Endothelial cell of umbilical vein (primary cell): ENCODE measurements at regions not wholly inside any gene's neighbourhood (a gene's known extent, or its start where the extent isn't known, plus 50 kb on each side); places are given as distances from the start of the nearest gene placed in this dataset.

Experiments
- BruUV-seq: library from RNA; stranded (reverse); fragments of 400-500 nt; replicated peaks from 2 replicates; lab custom pipeline; 2021; lab: Mats Ljungman, UMichigan
- CTCF ChIA-PET: fragments of 300-600, 350-600 bp; sonication (Branson Sonifier 250); formaldehyde crosslinking; loops from one replicate; lab custom pipeline; 2021; ENCODE audit warnings: antibody characterized with exemption, inconsistent platforms; lab: Charles Lee
- POLR2A ChIA-PET: fragments of 300-600, 350-600 bp; sonication (Branson Sonifier 250); formaldehyde crosslinking; loops from one replicate; lab custom pipeline; 2021; ENCODE audit warnings: antibody characterized with exemption, inconsistent platforms; lab: Charles Lee
- DNase-seq: peaks from one replicate; pipeline ENCODE4 v3.0.0-alpha.2; 2011; ENCODE audit warnings: low read depth, low spot score
- FAIRE-seq: peaks from 2 replicates; lab custom pipeline; 2011; peaks lifted over from hg19 to GRCh38; lab: Jason Lieb, UNC
- H2AFZ ChIP-seq: 2 replicates; pipeline ENCODE4 v1.6.0; 2012; ENCODE audit warnings: low read depth, low read length, control low read depth, inconsistent platforms
- H3K27ac ChIP-seq: 2 replicates; pipeline ENCODE4 v1.5.1; 2011; ENCODE audit warnings: low read depth, mild to moderate bottlenecking, control low read depth, low read length, moderate library complexity; ENCODE audit not compliant: insufficient read depth
- H3K27me3 ChIP-seq, 2 experiments: 2 replicates each; pipeline versions ENCODE4 v1.6.0 to v1.6.1; 2011; ENCODE audit warnings: low read length in 2 of 2, mixed read lengths in 1 of 2; ENCODE audit not compliant: control insufficient read depth in 2 of 2, insufficient read depth in 2 of 2
- H3K36me3 ChIP-seq, 2 experiments: 2 replicates in 1 of 2; 3 replicates in 1 of 2; pipeline ENCODE4 v1.5.1; 2011; ENCODE audit warnings: low read length in 2 of 2, mild to moderate bottlenecking in 1 of 2, moderate library complexity in 1 of 2; ENCODE audit not compliant: control insufficient read depth in 2 of 2, insufficient read depth in 2 of 2; ENCODE audit errors: extremely low read depth in 1 of 2
- H3K4me1 ChIP-seq: 3 replicates; pipeline ENCODE4 v1.5.1; 2011; ENCODE audit warnings: mild to moderate bottlenecking, low read length; ENCODE audit not compliant: control insufficient read depth, insufficient read depth; ENCODE audit errors: extremely low read depth
- H3K4me2 ChIP-seq: 2 replicates; pipeline ENCODE4 v1.6.1; 2011; ENCODE audit warnings: low read length, control low read depth, mixed read lengths; ENCODE audit not compliant: insufficient read depth
- H3K4me3 ChIP-seq, 3 experiments: fragments of 200-600 bp in 1 of 3; sonication (generic), shearing (Covaris generic) in 1 of 3; replicated peaks in 1 of 3; 2 replicates each; pipeline ENCODE4 v1.5.1; 2011 to 2016; ENCODE audit warnings: control low read depth in 3 of 3, low read length in 3 of 3, mild to moderate bottlenecking in 2 of 3, inconsistent platforms in 1 of 3, low read depth in 1 of 3, moderate library complexity in 1 of 3; ENCODE audit not compliant: insufficient read depth in 1 of 3
- H3K79me2 ChIP-seq: 2 replicates; pipeline ENCODE4 v1.6.0; 2012; ENCODE audit warnings: low read length, inconsistent platforms; ENCODE audit not compliant: control insufficient read depth, insufficient read depth
- H3K9ac ChIP-seq: replicated peaks from 2 replicates; pipeline ENCODE3; 2011; ENCODE audit warnings: low read length, control low read depth; ENCODE audit not compliant: insufficient read depth; ENCODE audit errors: extremely low read depth
- H3K9me1 ChIP-seq: replicated peaks from 3 replicates; pipeline ENCODE4 v1.6.0; 2011; ENCODE audit warnings: mild to moderate bottlenecking, low read length; ENCODE audit not compliant: control insufficient read depth, insufficient read depth; ENCODE audit errors: extremely low read depth
- H3K9me3 ChIP-seq: replicated peaks from 2 replicates; pipeline ENCODE4 v1.5.1; 2012; ENCODE audit warnings: low read length, inconsistent platforms; ENCODE audit not compliant: control insufficient read depth, insufficient read depth
- H4K20me1 ChIP-seq: replicated peaks from 2 replicates; pipeline ENCODE3; 2011; ENCODE audit warnings: mild to moderate bottlenecking, low read length; ENCODE audit not compliant: control insufficient read depth, insufficient read depth; ENCODE audit errors: extremely low read depth
- EZH2 ChIP-seq: IDR thresholded peaks from 2 replicates; pipeline ENCODE4 v1.6.1; 2012; ENCODE audit warnings: borderline replicate concordance, low read depth, mild to moderate bottlenecking, moderate library complexity, low read length, inconsistent platforms; ENCODE audit not compliant: severe bottlenecking
- FOS ChIP-seq: IDR thresholded peaks from 2 replicates; pipeline ENCODE4 v1.6.1; 2011; ENCODE audit warnings: mild to moderate bottlenecking, low read length, moderate library complexity, borderline replicate concordance; ENCODE audit not compliant: insufficient read depth
- GATA2 ChIP-seq: IDR thresholded peaks from 2 replicates; pipeline ENCODE4 v1.7.0; 2011; ENCODE audit warnings: low read depth, mild to moderate bottlenecking, moderate library complexity, mixed read lengths, low read length; ENCODE audit not compliant: insufficient read length, insufficient read depth
- JUN ChIP-seq: IDR thresholded peaks from 2 replicates; pipeline ENCODE4 v1.6.1; 2011; ENCODE audit warnings: borderline replicate concordance, low read depth; ENCODE audit not compliant: insufficient read length, insufficient read depth
- MYC ChIP-seq: IDR thresholded peaks from one replicate; pipeline ENCODE4 v1.6.1; 2011; ENCODE audit warnings: mild to moderate bottlenecking, low read depth, low read length
- POLR2AphosphoS5 ChIP-seq: IDR thresholded peaks from 2 replicates; pipeline ENCODE4 v1.6.1; 2012; ENCODE audit warnings: low read depth, mild to moderate bottlenecking, control low read depth, low read length, moderate library complexity; ENCODE audit not compliant: insufficient read depth
- dilution Hi-C: fragments of 300-500 bp; cut with MboI; formaldehyde crosslinking; loops from one replicate; pipeline ENCODE4 v1.15.0; 2019; ENCODE audit warnings: low sequenced_read_pairs; ENCODE audit not compliant: extremely low pct_ligation_motif_present
- intact Hi-C: fragments of 100-400 bp; cut with micrococcal nuclease; formaldehyde crosslinking; loops from one replicate; pipeline ENCODE4 v1.10.0; 2022
- TF ChIP-seq, protein P1 (sequence below): IDR thresholded peaks from 2 replicates; pipeline ENCODE4 v1.6.1; 2011; ENCODE audit not compliant: insufficient read depth, insufficient read length
- TF ChIP-seq, protein P2 (sequence below), 2 donors: IDR thresholded peaks; 1 replicate in 1 of 2; 2 replicates in 1 of 2; pipeline ENCODE4 v1.5.1; 2011; ENCODE audit warnings: low read length in 2 of 2, mild to moderate bottlenecking in 2 of 2, moderate library complexity in 2 of 2, control low read depth in 1 of 2, inconsistent platforms in 1 of 2, low read depth in 1 of 2; ENCODE audit not compliant: insufficient read depth in 1 of 2; ENCODE audit errors: extremely low read depth in 1 of 2

DNA sequence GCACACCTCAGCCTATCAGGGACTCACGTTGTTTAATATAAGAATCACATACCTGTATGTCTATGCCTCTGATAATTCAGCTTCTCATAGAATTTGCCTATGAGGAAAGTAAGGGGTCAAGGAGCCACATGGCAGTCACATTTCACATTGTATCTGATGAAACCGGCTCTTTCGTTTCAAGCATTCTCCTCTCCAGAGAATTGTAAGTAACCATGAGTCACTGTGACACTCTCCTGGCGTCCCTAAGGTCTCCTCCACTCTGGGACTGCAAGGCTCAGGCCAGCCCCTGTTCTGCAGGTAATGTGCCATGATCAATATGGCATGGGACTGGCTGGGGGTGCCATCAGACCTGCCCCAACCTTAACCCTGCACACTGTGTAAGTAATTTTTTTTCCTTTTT, 503.3 kb downstream of the COG6 start:
- Histone ChIP-seq H3K4me1 (peaks cover 14% of the 10 kb centered on the region), H4K20me1 (no peaks in the 10 kb centered on the region), H3K4me3 (no peak overlapping the region), H3K9me3 (no peaks in the 10 kb centered on the region), H2AFZ (no peak overlapping the region), H3K9me1 (no peaks in the 10 kb centered on the region), H3K27me3 (no peaks in the 10 kb centered on the region), H3K79me2 (no peaks in the 10 kb centered on the region), H3K36me3 (no peaks in the 10 kb centered on the region), H3K9ac (no peak overlapping the region), H3K4me2 (no peak overlapping the region), H3K27ac (peak overlapping the region; percentile 19)
- ChIA-PET CTCF (no interaction called here), POLR2A (no interaction called here)
- intact Hi-C loops (no loop called here), dilution Hi-C loops (no loop called here)
- FAIRE-seq: no peak
- TF ChIP-seq, protein P1, sequence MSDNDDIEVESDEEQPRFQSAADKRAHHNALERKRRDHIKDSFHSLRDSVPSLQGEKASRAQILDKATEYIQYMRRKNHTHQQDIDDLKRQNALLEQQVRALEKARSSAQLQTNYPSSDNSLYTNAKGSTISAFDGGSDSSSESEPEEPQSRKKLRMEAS: no peak
- TF ChIP-seq MYC (no peak), GATA2 (no peak), FOS (no peak), POLR2AphosphoS5 (no peak), JUN (no peak), EZH2 (no peak)
- TF ChIP-seq, protein P2, sequence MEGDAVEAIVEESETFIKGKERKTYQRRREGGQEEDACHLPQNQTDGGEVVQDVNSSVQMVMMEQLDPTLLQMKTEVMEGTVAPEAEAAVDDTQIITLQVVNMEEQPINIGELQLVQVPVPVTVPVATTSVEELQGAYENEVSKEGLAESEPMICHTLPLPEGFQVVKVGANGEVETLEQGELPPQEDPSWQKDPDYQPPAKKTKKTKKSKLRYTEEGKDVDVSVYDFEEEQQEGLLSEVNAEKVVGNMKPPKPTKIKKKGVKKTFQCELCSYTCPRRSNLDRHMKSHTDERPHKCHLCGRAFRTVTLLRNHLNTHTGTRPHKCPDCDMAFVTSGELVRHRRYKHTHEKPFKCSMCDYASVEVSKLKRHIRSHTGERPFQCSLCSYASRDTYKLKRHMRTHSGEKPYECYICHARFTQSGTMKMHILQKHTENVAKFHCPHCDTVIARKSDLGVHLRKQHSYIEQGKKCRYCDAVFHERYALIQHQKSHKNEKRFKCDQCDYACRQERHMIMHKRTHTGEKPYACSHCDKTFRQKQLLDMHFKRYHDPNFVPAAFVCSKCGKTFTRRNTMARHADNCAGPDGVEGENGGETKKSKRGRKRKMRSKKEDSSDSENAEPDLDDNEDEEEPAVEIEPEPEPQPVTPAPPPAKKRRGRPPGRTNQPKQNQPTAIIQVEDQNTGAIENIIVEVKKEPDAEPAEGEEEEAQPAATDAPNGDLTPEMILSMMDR (IDR thresholded peaks at IDR 0.05; ENCODE audit: extremely low read depth in 1 of 2, insufficient read depth in 1 of 2, low read depth in 1 of 2, low read length in 2 of 2): no peak
- DNase-seq: no peak
- no TSS peak for BruUV-seq
